Right lobe of liver (tissue), 6 donors: ENCODE measurements at regions not wholly inside any gene's neighbourhood (a gene's known extent, or its start where the extent isn't known, plus 50 kb on each side); places are given as distances from the start of the nearest gene placed in this dataset.

ENCODE experiments used
- ATAC-seq, 4 donors: fragments of 200-7000 bp; cut with Tn5 transposase; one replicate each; pipeline ENCODE4 v1.9.1; 2020; ENCODE audit warnings: mild to moderate bottlenecking in 4 of 4, moderate library complexity in 4 of 4
- DNase-seq, 3 donors: peaks; one replicate each; pipeline ENCODE4 v3.0.0-alpha.2; 2020
- H3K27ac ChIP-seq, 3 donors: fragments of 200-600 bp; one replicate each; pipeline ENCODE4 v1.8.0; 2022
- H3K27me3 ChIP-seq, 2 donors: fragments of 200-600 bp; one replicate each; pipeline ENCODE4 v1.8.0; 2022
- H3K36me3 ChIP-seq, 4 donors: fragments of 200-600 bp; sonication (generic) in 1 of 4; one replicate each; pipeline versions ENCODE4 v1.5.1 to v1.8.0; 2017 to 2022; ENCODE audit warnings: control low read depth in 1 of 4
- H3K4me1 ChIP-seq, 4 donors: fragments of 200-600 bp; sonication (generic) in 1 of 4; one replicate each; pipeline versions ENCODE4 v1.5.1 to v1.8.0; 2017 to 2022; ENCODE audit warnings: control low read depth in 1 of 4
- H3K4me3 ChIP-seq, 3 donors: fragments of 200-600 bp; one replicate each; pipeline ENCODE4 v1.8.0; 2022
- H3K9me3 ChIP-seq, 4 donors: fragments of 200-600 bp; sonication (generic) in 1 of 4; one replicate each; pipeline versions ENCODE4 v1.5.1 to v1.8.0; 2017 to 2022; ENCODE audit warnings: control low read depth in 1 of 4
- POLR2A ChIP-seq: fragments of 450-650 bp; IDR thresholded peaks from one replicate; pipeline ENCODE4 v1.6.1; 2017; ENCODE audit warnings: antibody characterized with exemption, mild to moderate bottlenecking
- WGBS: methylation state at CpG from one replicate; pipeline ENCODE4 v1.1.6; 2018; ENCODE audit warnings: low coverage, low lambda C conversion rate; ENCODE audit not compliant: insufficient coverage; ENCODE audit errors: missing lambda C conversion rate; 5-methylcytosine and 5-hydroxymethylcytosine counted together
- intact Hi-C, 2 donors: fragments of 100-400 bp; cut with DNase I; formaldehyde crosslinking; loops; one replicate each; pipeline versions ENCODE4 v1.11.2 to v1.14.1; 2022
- TF ChIP-seq, protein P1 (sequence below), 4 donors: fragments of 200-600 bp in 3 of 4; fragments of 450-650 bp in 1 of 4; IDR thresholded peaks; one replicate each; pipeline versions ENCODE4 v1.5.1 to v1.8.0; 2016 to 2022; ENCODE audit warnings: antibody characterized with exemption in 4 of 4, mild to moderate bottlenecking in 2 of 4
- donor health status: DM: no; HTN: yes; CAD: no.
- donor health status: DM: no; HTN: no; CAD: no.
- donor health status: DM: no; HTN: no; CAD: no.
- donor health status: DM: no; HTN: yes; CAD: no.
- donor health status: DM: no; HTN: yes; CAD: no.

DNA sequence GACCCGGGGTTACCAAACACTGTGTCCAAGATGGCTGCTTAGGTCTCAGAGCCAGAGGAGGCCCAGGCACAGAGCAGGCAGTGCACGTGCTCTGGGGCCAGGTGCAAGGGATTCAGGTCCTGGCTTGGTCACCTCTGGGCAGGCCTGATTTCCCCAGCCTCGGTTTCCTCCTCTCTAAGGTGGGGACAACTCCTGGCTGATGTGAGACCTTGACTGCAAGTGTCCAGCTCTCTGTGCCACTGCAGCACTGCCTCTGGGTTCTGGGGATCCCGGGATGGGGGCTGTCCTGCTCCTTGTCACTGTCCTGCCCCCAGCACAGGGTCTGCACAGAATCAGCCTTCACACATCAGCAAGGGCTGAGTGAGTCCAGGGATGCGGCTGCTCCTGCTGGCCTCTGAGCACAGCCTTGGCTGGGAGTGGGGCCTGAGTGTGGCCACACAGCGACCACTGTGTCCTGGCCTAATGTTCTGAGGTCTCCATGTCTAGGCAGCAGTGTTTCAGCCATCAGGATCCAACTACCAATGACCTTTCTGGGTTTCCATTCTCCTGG lies 170.2 kb upstream of the HDAC4 start:
- Histone ChIP-seq H3K9me3 (no peaks in the 10 kb centered on the region), H3K27me3 (no peaks in the 10 kb centered on the region), H3K36me3 (no peaks in the 10 kb centered on the region), H3K4me1 (no peaks in the 10 kb centered on the region), H3K4me3 (no peak overlapping the region), H3K27ac (no peak overlapping the region)
- TF ChIP-seq, protein P1, sequence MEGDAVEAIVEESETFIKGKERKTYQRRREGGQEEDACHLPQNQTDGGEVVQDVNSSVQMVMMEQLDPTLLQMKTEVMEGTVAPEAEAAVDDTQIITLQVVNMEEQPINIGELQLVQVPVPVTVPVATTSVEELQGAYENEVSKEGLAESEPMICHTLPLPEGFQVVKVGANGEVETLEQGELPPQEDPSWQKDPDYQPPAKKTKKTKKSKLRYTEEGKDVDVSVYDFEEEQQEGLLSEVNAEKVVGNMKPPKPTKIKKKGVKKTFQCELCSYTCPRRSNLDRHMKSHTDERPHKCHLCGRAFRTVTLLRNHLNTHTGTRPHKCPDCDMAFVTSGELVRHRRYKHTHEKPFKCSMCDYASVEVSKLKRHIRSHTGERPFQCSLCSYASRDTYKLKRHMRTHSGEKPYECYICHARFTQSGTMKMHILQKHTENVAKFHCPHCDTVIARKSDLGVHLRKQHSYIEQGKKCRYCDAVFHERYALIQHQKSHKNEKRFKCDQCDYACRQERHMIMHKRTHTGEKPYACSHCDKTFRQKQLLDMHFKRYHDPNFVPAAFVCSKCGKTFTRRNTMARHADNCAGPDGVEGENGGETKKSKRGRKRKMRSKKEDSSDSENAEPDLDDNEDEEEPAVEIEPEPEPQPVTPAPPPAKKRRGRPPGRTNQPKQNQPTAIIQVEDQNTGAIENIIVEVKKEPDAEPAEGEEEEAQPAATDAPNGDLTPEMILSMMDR (IDR thresholded peaks at IDR 0.05) = no peak
- no peak for TF ChIP-seq POLR2A
- WGBS = 12% methylated on average over 3 of the region's 6 CpGs
- ATAC-seq = no peak
- DNase-seq = peak in 1 of 3 donors; percentile 28
- intact Hi-C loops = no loop called here

DNA sequence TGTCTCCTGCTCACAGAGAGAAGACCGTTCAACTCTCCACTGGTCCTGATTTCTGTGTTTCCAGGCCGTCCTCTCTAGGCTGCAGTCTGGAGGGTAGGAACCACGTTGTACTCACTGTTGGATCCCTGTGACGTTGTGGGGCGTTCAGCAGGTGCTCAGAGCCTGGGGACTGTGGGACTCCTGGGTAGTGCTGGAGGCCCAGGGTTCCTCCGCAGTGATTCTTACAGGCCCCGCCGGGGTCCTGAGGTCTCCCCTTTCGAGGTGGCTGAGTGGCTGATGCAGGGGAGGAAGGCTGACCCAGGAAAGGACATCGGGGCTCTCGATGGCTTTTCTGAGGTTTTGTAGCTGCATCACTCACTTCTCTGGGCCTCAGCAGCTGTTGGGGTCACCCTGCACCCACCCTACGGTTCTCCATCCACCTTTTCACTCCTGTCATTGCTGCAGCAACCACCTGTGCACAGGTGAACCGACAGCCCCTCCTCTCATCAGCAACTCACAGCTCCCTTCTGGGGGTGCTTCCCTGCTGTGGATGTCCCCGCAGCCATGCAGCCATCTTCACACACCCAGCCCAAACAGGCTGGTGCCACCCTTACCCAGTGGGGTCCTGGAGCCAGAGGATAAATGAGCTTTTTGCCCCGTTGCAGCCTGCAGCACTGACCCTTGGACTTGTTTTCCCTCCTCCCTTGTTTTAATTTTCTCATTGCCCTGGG lies 169.6 kb upstream of the HDAC4 start:
- no peak for ATAC-seq

DNA sequence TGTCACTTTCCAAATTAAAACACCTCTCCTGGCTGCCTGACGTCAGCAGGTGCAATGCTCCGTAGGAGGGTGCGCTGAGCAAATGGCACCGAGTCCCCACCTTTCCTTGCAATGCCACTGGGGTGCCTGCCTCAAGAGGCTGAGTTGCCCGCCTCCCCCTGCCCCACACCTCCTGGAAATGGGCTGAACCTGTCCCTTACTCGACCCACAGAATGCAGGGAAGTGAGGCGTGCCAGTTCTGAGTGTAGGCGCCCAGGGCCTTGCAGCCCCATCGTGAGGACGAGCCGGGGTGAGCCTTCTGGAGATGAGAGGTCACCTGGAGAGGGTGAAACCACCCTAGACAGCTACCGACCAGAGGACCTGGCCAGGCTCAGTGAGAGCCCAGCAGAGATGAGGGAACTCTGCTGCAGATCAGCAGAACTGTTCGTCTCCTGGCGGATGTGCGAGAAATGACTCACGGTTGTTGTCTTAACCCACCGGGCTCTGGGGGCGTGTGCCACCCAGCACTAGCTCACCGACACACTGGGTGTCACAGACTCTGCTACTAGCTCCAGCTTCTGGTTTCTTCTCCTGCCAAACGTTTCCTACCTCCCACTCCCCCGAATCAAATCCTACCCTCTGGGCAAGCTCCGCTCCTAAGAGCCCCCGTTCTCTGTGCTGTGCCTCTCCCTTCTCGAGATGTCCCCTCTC lies 168.7 kb upstream of the HDAC4 start:
- no peaks in the 10 kb centered on the region for H3K9me3 ChIP-seq
- no peaks in the 10 kb centered on the region for H3K4me1 ChIP-seq
- intact Hi-C loops = no loop called here
- TF ChIP-seq, protein P1 (IDR thresholded peaks at IDR 0.05) = no peak
- no peak for TF ChIP-seq POLR2A
- ATAC-seq (no peak), DNase-seq (peak in 1 of 3 donors; percentile 33)
- H3K27ac ChIP-seq = no peak overlapping the region
- no peaks in the 10 kb centered on the region for H3K36me3 ChIP-seq
- H3K27me3 ChIP-seq = no peaks in the 10 kb centered on the region
- WGBS = 59% methylated on average over 4 of the region's 24 CpGs
- no peak overlapping the region for H3K4me3 ChIP-seq

More for the DNA sequence above, 169.6 kb upstream of the HDAC4 start:
- 46% methylated on average over 8 of the region's 15 CpGs for WGBS
- peak in 1 of 3 donors; percentile 37 for DNase-seq
- intact Hi-C loops = no loop called here
- no peak for TF ChIP-seq POLR2A
- TF ChIP-seq, protein P1 (IDR thresholded peaks at IDR 0.05) = no peak
- no peaks in the 10 kb centered on the region for H3K36me3 ChIP-seq
- no peak overlapping the region for H3K27ac ChIP-seq
- H3K9me3 ChIP-seq = no peaks in the 10 kb centered on the region
- no peak overlapping the region for H3K4me3 ChIP-seq
- H3K4me1 ChIP-seq = no peaks in the 10 kb centered on the region
- H3K27me3 ChIP-seq = no peaks in the 10 kb centered on the region

DNA sequence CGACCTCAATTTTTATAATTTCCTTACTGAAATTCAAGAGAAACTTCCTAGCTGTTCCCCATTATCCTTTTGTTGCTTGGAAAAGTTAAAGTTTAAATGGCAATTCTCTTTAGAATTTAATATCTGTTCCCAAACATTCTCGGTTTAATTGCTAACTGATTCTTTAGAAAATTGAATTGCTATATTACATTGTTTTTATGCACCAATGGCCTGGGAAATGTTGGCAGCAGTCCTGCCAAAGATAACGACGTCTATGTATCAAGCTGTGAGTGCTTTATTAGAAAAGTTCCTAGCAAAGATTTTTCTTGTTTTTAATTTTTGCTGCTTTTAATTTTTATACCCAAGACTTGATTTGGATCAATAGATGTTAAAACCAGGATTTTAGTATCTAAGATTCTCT lies 167.8 kb upstream of the HDAC4 start:
- H3K27me3 ChIP-seq = no peaks in the 10 kb centered on the region
- TF ChIP-seq POLR2A = no peak
- TF ChIP-seq, protein P1 (IDR thresholded peaks at IDR 0.05) = no peak
- H3K36me3 ChIP-seq = no peaks in the 10 kb centered on the region
- no peak overlapping the region for H3K27ac ChIP-seq
- no peaks in the 10 kb centered on the region for H3K4me1 ChIP-seq
- ATAC-seq = no peak
- H3K9me3 ChIP-seq = no peaks in the 10 kb centered on the region
- no peak for DNase-seq
- intact Hi-C loops = no loop called here
- H3K4me3 ChIP-seq = no peak overlapping the region
- 44% methylated on average over 4 of the region's 4 CpGs for WGBS
